Myocyte (in vitro differentiated cells): ENCODE measurements at regions not wholly inside any gene's neighbourhood (a gene's known extent, or its start where the extent isn't known, plus 50 kb on each side); places are given as distances from the start of the nearest gene placed in this dataset.

Experiments
- DNase-seq: peaks from one replicate; pipeline ENCODE4 v3.0.0-alpha.2; 2012; ENCODE audit warnings: low read depth

DNA sequence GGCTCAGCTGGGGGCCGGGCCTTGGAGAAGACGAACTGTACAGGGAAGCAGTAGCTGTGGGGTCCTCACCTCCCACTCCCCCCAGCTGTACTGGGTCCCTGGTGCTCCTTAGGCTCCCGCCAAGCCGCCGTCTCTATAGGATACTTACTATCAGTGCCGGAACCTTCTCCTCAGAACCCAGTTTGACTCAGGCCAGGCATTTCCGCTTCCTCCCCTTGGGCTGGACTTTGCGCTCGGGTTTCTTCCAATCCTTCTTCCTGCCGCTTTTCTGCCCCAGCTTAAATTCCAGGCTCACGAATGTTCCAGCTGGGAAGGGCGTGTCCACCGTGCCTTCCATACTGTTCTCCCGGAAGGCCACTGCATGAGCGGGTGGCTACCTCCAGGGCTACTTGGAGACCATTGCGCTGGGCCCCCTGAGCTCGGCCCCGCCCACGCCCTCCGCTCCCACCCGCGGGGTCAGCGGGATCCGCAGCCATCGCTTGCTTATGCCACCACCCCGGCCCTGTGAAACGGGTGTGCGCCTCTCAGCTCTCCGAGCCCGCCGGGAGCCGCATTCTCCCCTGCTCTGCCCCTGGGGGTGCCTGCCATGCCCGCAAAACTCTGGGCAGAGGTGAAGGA lies 1795.9 kb downstream of the TP53TG3F start:
- DNase-seq = no peak

DNA sequence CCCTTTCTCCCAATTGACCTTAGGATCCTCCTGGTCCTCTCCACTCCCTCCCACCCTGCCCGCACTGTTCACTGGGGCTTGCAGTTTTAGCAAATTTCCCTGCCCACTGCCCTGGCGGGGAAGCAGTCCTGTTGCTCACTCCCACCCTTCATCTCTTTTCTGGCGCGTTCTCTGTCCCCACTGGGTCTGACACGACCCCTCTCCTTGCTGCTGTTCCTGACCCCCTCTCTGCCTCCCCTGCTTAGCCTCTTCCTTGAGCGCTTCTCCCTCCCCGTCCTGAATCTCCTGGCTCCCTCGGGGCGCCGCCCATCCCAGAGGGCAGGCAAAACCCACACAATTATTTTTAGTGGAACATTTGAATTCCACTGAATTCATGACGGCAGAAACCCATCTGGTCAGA lies 1796.4 kb downstream of the TP53TG3F start:
- no peak for DNase-seq

DNA sequence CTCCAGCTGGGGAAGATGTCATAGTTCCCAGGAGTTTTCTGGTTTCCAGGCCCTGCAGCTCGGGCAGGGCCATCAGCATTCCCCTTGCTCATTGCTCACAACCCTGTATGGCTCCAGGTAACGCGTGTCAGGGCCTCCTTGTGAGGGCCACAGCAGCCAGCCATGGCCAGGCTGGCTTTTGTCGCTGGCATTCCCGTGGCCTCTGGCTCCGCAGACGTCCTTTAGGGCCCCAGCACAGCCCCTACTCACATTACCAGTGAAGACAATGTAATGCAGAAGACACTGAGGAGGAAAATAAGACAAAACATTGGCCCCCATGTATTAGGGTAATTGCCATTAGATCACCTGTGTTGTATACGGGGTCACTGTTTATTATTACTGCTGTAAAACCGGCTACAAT lies 1799.0 kb downstream of the TP53TG3F start:
- no peak for DNase-seq

- DNase-seq = no peak
Observed at GRCh38 chr16:35295856-35296255, 1836.4 kb downstream of the TP53TG3F start.

GRCh38 chr16:35296962-35297653 lies 1837.7 kb downstream of the TP53TG3F start:
- DNase-seq = no peak

GRCh38 chr16:35298460-35299243 lies 1839.2 kb downstream of the TP53TG3F start:
- DNase-seq = no peak

DNA sequence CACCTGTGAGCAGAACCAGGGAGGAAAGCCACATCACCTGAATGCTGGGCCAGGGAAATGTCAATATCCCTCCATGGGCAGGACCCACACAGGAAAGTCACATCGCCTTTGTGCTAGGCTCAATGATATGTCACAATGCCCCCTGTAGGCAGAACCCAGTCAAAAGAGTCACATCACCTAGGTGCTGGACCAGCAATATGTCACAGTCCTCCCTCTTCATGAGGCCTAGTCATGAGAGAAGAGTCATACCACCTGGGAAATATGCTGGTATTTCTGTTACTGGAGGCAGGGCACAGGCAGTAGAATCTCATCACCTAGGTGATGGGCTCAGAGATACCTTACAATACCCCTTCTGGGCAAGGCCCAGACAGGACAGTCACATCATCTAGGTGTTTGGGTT lies 1843.4 kb downstream of the TP53TG3F start:
- no peak for DNase-seq

DNA sequence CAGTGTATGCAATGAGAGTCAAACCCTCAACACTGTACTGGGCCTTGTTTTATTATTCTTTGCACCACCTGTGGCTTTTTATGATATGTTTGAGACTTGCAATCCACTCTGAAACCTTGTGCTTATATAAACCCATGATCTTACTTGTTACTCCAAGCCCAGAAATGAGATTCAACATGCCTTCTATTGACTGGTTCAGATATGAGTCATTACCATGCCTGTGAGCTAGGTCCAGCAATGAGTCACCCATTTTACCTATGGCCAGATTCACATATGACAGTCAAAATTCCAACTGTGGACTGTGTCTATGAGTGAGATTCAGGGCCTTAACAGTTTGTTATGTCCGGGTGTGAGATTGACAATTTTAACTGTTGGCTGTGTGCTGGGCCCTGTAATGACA lies 1846.1 kb downstream of the TP53TG3F start:
- DNase-seq = no peak

DNA sequence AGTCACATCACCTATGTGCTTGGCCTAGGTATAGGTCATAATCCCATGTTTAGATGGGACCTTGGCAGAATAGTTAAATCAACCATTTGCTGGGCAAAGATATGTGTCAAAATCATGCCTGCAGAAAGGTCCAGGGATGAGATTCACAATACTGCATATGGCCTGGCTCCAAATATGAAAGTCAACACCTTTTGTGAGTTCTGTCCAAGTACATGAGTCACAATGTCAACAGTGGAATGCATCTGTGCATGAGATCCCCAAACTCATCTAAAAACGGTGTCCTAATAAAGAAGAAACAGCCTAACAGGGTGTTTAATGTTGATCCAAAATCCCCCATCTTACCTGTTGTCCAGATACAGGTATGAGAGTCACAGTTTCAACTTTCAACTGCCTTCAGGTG lies 1847.5 kb downstream of the TP53TG3F start:
- DNase-seq = no peak

DNA sequence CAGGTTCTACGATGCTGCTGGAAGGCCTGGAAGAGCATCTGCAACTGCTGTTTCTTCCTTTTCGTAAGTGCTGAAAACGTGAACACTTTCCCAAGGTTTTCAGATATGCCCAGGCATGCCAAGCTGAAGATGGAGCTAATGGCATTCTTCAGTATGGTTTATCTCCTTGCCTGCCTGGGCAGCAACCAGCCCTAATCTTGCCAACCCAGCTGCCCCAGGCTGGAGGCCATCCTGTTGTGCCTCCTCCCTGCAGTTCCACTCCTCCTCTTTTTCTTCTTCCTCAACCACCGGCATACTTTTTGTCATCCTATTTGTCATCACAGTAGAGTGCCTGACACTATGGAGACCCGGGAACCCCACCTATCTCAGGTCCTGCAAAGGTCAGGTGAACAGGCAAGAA lies 1849.3 kb downstream of the TP53TG3F start:
- DNase-seq = no peak

DNA sequence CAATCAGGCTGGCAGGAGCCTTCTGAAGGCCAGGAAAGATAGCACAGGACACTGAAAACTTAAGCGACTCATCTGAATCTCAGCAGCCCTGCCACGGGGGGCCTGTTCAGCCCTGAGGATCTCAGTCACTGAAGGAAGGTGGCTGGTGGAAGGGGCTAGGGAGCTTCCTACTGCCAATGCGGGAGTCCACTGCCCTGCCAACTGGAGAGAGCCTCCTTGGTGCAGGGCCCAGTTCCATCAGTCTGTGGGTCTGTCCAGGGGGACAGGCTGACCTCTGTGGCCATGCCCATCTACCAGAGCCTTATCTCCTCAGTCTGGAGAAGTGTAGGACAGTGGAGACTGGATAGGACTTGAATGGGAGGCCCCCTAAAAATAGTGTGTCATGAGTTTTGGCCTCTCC lies 1851.6 kb downstream of the TP53TG3F start:
- no peak for DNase-seq

DNA sequence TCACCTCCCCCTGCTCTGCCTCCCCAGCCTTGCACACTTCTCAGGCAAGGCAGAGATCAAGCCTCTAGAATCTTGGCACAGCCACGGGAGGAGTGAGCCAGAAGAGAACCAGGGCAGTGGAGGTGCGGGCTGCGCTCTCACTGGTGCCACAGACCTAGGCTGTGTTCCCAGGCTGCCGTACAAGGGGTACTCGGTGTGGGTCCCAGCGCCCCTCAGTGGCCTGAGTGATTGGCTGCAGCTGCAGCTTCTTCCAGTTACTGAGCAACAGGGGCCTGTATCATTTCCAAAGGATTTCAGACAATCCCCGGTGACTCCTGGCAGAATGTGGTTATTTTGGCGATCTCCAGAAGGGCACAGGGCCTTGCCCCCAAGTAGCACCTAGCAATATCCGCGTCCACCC lies 1852.1 kb downstream of the TP53TG3F start:
- no peak for DNase-seq

- DNase-seq = no peak
Observed at GRCh38 chr16:35314298-35314697, 1854.9 kb downstream of the TP53TG3F start.

DNA sequence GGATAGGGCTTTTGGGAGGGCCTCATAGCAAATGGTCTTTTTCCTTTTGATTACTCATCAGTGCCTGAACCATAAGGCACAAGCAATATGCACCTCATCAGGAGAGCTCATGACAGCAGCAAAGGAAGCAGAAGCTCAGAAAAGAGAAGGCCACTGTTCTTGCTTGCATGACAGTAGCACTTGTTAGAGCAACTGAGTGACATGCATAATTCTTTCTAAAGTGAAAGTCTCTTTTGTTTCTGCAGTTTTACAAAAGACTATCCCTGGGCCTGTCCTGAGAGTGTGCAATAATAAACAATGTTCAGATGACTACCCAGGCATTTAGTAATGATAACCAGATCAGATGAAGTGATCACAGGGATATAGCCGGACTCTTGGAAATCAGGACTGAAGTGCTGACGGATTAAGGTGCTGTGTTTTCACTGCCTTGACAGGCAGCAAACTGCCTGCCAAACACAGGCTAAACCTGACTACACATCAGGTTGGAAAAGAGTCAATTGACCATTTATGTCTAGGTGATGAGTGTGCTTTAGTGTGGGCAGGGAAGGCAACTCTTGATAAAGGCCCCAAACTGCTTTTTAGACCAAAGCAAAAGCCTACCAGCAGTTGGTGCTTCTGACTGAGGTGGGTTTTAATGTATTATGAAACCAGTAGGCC lies 1860.3 kb downstream of the TP53TG3F start:
- no peak for DNase-seq

DNA sequence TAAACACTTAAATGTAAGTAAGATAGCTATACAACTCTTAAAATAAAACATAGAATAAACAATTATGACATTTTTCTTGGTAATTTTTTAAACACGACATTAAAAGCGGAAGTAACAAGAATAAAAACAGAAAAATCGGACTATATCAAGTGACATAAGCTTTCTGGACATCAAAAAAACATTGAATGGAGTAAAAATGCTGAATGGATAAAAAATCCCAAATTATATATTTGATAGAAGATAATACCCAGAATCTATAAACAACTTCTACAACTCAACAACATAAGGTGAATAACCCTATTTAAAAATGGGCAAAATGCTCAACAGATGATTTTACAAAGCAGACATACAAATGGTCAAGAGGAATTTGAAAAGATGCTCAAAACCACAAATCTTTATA lies 1866.5 kb downstream of the TP53TG3F start:
- no peak for DNase-seq

DNA sequence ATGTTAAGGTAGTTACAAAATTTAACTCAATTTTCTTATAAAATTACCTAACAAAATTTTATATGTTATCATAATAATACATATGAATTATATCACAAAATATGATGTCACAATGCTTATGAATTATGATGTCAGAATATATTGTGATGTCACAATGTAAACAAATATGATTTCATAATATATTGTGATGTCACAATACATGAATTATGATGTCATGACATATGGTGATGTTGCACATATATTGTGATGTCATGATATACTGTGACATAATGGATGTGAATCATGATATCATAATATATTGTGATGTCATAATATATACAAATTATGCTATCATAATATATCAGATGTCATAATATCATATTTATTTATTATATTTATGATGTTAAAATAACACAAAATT lies 1879.9 kb downstream of the TP53TG3F start:
- no peak for DNase-seq

DNA sequence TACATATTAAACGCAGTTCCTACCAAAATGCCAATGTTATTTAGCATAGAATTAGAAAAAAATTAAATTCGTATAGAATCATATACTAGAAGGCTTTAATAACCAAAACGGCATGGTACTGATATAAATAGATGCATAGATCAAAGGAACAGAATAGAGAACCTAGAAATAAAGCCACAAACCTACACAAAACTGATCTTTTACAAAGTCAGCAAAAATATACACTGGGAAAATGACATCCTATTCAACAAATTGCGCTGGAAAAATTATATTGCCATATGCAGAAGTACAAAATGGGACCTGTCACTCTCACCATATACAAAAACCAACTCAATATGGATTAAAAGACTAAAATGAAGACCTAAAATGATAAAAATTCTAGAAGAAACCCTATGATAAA lies 1882.6 kb downstream of the TP53TG3F start:
- DNase-seq = no peak

DNA sequence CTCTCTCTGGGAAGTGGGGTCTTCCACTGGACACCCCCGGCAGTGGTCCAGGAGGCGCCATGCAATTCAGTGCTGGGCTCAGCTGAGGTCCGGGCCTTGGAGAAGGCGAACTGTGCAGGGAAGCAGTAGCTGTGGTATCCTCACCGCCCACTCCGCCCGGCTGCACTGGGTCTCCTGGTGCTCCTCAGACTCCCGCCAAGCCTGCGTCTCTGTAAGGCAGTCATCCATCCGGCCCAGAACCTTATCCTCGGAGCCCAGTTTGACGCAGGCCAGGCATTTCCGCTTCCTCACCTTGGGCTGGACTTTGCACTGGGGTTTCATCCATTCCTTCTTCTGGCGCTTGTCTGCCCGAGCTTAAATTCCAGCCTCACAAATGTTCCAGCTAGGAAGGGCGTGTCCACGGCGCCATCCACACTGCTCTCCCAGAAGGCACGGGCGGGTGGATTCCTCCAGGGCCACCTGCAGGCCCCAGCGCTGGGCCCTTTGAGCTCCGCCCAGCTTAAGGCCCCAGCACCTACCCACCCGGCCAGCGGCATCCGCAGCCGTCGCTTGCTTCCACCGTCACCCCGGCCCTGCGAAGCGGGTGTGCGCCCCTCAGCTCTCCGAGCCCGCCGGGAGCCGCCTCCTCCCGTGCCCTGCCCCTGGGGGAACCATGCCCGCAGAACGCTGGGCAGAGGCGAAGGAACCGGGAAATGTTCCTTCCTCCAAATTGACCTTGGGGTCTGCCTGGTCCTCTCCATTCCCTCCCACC lies 1884.8 kb downstream of the TP53TG3F start:
- no peak for DNase-seq

DNA sequence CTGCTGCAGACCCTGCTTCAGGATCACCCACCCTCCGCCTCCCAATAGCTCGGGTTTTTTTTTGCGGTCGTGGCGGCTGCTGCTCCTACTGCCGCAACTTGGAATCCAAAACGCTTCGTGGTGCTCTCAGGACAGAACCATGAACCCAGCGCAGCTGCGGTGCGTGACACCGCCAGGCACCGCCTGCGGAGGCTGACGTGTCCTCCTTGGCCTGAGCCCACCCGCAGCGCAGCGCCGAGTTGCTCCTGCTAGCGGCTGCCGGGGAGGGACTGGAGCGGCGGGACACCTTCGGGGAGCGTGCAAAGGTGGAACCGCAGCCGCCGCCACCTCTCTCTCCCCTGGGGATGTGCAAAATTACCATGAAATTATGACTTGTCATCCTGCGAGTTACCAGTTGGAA lies 1893.0 kb downstream of the TP53TG3F start:
- DNase-seq = no peak

DNA sequence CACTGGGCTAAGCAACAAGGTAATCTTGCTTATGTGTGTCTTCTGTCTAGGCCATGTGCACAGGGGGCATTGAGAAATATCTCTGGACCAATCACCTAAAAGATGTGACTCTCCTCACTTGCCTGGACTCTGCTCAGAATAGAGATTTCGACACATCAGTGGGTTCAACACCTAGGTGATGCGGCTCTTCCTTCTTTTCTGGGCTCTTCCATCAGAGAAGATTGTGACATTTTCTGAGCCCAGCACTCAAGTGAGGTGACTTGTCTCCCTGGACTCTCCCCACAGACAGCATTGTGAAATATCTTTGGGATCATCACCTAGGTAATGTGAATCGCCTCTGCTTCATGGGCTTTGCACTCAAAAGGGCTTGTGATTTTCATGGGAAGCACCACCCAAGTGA lies 1904.1 kb downstream of the TP53TG3F start:
- no peak for DNase-seq

DNA sequence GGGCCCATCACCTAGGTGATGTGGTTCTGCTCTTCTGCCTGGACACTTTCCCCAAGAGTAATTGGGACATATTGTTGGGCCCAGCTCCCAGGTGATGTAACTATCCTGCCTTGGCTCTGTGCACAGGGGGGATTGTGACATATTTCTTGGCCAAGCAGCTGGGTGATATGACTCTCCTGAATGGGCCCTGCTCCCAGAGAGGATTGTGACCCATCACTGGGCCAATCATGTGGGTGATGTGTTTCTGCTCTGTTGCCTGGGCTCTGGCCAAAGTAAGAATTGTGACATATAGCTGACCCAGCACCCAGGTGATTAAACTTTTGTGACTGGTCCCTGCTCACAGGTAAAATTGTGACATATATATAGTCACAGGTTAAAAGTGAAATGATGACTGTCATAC lies 1904.9 kb downstream of the TP53TG3F start:
- DNase-seq = no peak
